Fibroblast of upper back skin (primary cell): ENCODE measurements at regions not wholly inside any gene's neighbourhood (a gene's known extent, or its start where the extent isn't known, plus 50 kb on each side); places are given as distances from the start of the nearest gene placed in this dataset.
"Not testable (repeated sequence)": the region's sequence is repeated elsewhere in the genome, so short reads cannot be mapped to it uniquely, and the experiment has no call there.

Experiments used
- DNase-seq: peaks from one replicate; pipeline ENCODE4 v3.0.0-alpha.2; 2013

DNA sequence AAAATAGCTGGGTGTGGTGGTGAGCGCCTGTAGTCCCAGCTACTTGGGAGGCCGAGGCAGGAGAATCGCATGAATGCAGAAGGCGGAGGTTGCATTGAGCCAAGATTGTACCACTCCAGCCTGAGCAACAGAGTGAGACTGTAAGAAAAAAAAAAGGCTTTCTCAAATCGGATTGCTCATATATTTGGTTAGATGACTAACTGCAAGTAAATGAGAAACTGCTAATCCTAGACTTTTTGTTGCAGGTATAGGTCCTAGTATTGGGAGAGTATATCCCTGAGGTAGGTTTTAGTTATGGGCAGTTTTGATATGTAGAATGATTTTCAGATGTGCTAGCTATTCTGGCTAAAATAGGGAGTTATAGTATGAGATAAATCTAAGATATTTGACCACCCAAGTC lies 944.8 kb downstream of the DNAH5 start:
- DNase-seq = no peak

DNA sequence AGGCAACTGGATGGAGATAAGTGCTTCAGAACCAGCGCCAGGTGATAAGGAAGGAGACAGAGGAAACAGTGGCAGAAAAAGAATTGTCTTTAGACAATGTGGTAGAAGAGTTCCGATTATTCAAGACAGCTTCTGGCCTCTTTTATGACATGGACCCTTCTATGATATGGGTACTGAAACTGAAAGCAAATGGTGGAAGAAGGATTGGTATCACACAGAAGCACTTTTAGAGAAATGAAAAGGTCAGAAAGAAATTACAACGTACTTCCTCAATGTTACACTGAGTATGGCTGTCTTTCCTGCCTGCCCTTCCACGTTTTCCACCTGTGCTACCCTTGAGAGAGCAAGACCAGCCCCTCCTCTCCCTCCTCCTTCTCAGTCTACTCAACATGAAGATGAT lies 959.3 kb downstream of the DNAH5 start:
- no peak for DNase-seq

- DNase-seq = no peak
Observed at GRCh38 chr5:12974856-12975255, 969.6 kb downstream of the DNAH5 start.

GRCh38 chr5:12965804-12966203 lies 978.7 kb downstream of the DNAH5 start:
- no peak for DNase-seq

- no peak for DNase-seq
Observed at GRCh38 chr5:12959713-12960112, 984.8 kb downstream of the DNAH5 start.

DNA sequence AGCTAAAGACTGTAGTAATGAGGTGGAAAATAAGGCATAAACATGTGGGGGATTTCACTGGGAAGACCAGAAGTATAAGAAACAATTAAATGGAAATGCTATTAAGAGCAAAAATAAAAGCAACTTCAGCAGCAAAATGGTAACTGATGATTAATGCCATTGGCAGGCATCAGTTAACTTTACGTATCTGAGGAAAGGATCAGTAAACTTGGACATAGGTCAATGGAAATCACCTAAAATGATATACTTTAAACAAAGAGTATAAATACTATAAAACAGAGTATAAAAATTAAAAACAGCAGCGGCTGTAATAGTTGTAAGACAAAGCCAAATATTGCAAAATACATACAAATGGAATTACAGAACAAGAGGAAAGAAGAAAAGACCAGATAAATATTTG lies 992.1 kb downstream of the DNAH5 start:
- no peak for DNase-seq

GRCh38 chr5:12951846-12952245 lies 992.6 kb downstream of the DNAH5 start:
- DNase-seq = no peak

GRCh38 chr5:12947379-12947778 lies 997.1 kb downstream of the DNAH5 start:
- DNase-seq = no peak

- not testable (repeated sequence) for DNase-seq
Observed at GRCh38 chr5:12945477-12945876, 999.0 kb downstream of the DNAH5 start.

DNA sequence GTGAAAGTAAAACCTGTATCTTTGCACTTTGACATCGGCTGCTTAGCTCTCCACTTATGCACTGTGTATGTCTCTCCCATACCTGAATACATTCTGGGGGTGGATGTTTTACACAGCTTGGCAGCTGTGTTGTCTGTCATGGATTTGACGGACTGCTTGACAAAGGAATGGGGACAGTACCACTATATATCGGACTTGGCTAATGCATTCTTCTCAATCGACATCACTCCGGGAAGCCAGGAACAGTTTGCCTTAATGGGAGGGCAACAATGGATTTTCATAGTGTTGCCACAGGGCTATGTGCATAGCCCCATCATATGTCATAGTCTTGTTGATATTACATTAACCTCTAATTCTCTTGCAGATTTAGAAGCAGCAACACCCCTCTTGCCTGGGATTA lies 1008.3 kb downstream of the DNAH5 start:
- no peak for DNase-seq

DNA sequence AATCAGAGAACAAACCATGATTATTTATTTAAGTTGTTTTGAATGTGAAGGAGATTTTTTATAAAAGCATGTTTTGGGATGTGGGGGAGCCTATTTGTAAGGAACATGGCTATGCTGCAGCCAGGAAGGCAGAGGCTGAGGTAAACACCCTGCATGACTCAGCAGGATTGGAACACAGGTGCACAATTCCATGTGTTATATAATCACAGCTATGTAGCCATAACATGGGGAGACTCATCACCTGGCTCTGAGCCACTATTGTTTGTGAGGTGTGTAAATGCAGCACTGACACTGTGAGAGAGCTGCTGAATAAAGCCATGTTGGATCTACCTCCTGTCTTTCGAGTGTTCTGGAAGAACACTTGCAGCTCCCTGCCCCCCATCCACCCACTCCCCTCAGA lies 1009.8 kb downstream of the DNAH5 start:
- DNase-seq = no peak

DNA sequence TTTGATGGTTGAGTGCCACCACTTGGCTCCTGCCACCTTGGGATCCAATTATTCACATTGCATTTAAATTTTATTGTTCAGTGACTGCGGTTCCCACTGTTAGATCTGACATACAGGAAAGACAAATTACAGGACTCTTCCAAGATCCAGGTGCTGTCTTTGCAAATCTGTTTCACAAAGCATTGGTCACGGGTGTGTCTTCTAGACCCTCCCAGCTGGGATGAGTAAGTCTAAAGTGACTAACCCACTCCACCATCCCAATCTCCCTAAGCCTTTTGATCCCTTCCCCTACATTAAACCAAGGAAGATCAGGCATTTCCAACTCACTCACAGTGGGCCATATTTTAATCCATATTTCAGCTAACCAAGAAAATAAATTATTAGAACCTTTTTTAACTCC lies 1016.3 kb upstream of the CTNND2 start:
- DNase-seq = no peak

GRCh38 chr5:12911156-12911555 lies 1006.9 kb upstream of the CTNND2 start:
- DNase-seq = peak; percentile 36

DNA sequence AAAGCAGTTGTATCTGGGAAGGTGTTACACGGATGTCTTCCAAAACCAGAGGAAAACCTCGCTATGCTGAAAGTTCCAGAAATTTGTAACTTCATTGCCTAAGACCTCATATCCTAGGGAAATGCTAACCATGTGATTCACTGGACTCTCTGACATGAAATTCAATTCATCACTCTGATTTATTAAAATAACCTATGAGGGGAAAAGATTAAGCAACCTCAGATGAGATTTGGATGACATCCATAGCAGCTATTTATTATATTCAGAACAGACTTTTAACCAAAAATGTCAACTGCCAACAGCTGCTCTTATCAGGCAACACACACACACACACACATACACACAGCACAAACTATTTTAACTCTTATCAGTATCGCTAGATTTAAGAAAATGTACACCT lies 1006.4 kb upstream of the CTNND2 start:
- DNase-seq = peak; percentile 76

DNA sequence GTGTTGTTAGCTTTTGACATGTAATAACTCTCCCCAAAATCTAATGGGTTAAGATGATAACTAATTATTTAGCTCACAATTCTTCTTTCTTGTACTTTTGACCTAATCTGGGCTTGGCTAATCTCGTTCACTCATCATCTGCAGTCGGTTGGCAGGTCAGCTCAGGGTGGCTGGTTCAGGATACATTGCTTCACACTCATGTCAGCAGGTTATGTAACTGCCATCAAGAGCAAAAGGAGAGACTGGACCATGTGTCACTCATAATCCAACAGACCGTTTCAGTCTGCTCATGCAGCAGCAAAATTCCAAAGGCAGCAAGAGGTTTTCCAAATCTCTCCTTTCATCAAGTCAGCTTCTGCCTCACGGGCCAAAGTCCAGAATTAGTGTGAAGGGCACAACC lies 998.4 kb upstream of the CTNND2 start:
- no peak for DNase-seq

DNA sequence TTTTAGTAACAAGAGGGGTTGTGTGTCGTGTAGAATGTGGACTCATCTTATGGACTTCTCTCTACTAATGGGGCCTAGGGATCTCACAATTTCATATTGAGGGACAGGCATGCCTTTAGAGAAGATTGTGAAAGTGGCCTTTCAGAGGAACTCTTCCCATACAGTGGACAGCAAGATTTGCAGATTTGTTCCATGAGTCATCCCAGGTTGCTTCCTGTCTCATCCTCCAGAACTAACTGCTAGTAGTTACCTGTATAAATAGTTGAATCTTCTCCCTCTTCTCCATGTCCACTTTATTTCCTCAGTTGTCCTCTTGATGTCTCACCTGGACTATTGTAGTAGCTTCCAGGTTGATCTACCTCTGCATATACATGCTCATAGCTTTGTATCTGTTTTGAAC lies 997.5 kb upstream of the CTNND2 start:
- no peak for DNase-seq

- DNase-seq = no peak
Observed at GRCh38 chr5:12896086-12896485, 991.8 kb upstream of the CTNND2 start.

- peak; percentile 1 for DNase-seq
Observed at GRCh38 chr5:12885018-12885417, 980.8 kb upstream of the CTNND2 start.

GRCh38 chr5:12883395-12883794 lies 979.1 kb upstream of the CTNND2 start:
- DNase-seq = no peak

GRCh38 chr5:12876541-12877298 lies 972.5 kb upstream of the CTNND2 start:
- no peak for DNase-seq

DNA sequence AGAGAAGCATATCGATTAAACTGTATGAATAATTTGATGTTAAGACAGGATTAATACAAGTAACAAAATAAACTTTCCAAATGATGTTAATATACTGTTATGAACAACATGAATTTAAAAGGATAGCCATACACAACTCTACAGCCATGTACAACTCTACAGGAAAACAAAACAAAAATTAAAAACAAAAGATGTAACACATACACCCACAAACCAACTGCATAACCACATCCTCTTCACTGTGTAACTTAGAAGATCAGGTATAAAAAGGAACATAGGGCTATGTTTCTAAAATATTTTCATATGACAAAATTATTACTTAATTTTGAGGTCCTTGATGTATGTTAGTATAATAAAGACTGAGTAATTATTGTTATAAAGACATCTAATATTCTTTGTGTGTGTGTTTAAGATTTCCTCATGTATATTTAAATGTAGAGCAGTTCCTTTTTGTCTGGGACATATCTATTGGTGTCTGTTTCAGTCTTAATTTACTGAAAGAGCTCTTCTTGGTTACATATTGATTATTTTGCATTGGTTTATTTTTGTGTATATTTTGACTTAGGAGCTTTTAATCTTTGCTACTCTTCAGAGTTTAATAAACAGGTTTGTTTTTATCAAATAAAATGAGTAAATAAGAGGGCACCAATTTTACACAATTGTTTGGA lies 966.8 kb upstream of the CTNND2 start:
- DNase-seq = no peak

DNA sequence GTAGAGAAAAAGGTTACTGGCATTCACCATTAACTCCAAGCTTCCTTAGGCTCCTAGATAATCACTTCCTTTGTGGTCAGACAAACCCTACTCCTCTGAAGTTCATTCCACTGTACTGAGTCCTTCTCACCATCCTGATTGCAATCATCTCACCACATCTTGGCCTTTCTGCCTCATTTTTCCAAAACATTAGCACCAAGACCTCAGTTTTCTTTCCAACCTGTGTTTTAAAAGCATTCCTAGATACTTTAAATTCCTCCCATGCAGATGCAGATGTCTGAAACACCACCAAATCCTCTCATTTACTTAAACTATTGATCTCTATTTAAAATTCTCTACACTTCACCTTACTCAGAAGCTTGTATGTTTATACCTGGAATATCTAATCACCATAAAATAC lies 961.3 kb upstream of the CTNND2 start:
- DNase-seq = peak; percentile 2

DNA sequence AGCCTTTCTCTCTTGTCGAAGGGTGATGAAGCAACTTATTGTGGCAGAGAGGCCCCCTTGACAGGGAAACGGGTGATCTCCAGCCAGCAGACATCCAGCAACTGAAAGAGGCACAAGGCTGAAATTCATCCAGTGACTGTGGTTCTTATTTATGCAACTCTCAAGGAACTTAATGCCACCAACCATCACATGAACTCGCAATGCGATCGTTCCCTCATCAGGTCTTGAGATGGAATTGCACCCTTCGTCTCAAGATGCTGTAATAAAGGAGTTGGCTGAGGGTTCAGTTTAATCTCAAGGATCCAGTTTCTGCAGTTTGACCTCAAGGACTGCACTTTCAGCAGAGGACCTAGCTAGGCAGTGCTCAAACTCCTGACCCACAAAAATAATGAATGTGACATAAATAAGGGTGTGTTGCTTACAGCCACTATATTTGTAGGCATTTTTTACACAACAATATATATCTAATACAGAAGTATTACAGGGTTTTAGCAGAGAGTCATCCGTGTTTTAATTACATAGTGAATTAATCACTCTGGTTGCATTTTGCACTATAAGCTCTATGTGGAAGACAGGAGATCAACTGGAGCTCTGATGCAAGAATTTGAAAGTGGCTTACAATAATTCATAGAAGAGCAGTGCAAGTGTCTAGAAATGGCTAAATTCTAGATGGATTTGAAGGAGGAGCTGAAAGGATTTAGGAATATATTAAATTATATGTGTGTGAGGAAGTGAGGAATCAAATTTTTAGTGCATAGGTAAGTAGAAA lies 957.8 kb upstream of the CTNND2 start:
- no peak for DNase-seq

DNA sequence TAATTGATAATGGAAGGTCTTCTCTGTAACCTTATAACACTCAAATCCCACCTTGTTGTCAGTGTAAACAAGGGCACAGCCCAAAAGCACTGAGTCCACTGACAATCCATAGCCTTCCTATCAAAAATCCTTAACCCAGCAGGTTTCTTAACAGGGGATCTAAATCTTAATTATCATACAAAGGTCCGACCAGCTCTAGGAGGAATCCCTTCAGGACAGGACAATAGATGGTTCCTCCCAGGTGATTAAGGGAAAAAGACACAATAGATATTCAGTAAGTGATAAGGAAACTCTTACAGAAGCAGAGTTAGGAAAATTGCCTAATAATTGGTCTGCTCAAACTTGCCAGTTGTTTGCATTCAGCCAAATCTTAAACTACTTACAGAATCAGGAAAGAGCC lies 951.9 kb upstream of the CTNND2 start:
- DNase-seq = not testable (repeated sequence)
